Stimulated activated CD4-positive, alpha-beta T cell treated with anti-CD3 and anti-CD28 coated beads, Interleukin-1b, Interleukin-23, amount 100 ng/mL, for 48 hours (primary cell): ENCODE measurements at regions not wholly inside any gene's neighbourhood (a gene's known extent, or its start where the extent isn't known, plus 50 kb on each side); places are given as distances from the start of the nearest gene placed in this dataset.
"Not testable (repeated sequence)": the region's sequence is repeated elsewhere in the genome, so short reads cannot be mapped to it uniquely, and the experiment has no call there.

Experiments
- DNase-seq: peaks from one replicate; pipeline ENCODE4 v3.0.0-alpha.2; 2020

DNA sequence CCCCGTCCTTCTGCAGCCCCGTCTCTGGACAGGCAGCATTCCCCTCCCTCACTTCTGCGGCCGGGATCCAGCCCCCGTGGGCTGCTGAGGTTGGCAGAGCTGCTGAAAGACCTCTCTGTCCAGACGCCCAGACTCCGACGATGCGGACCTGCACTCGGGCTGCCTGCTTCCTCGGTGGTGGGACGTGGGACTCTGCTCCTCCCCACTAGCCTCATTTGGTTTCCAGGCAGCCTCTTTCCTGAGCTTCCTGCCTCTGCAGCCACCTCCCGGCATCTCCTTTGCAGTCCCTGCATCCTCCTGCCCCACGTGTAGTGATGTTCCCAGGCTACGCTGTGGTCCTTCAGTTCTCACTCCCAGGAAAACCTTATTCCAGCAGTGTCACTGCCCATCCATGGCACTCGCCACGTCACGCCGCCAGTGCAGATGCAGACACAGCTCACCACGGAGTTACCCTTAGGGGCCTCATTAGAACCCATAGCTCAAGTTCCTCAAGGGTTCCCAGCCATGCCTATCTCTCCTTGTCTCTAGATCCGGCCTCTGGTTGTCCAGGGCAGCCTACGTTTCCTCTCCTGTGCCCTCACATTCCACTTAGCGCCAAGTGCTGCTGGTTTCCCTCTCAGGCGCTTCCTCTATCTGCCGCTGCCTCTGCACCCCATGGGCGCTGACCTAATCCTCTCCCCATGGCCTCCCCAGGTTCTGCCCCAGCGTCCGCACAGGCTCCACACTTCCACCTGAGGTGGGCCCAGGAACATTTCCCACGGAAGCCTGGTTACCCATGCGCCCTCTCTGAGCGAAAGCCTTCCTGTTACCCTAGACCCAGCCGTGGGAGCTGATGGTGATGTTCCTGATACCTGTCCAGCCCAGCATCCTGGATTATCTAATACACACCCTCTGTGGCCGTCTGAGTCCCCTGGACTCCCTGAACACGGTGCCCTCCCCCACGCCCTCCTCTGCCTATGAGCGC, 318.3 kb upstream of the MYT1L start:
- no peak for DNase-seq

DNA sequence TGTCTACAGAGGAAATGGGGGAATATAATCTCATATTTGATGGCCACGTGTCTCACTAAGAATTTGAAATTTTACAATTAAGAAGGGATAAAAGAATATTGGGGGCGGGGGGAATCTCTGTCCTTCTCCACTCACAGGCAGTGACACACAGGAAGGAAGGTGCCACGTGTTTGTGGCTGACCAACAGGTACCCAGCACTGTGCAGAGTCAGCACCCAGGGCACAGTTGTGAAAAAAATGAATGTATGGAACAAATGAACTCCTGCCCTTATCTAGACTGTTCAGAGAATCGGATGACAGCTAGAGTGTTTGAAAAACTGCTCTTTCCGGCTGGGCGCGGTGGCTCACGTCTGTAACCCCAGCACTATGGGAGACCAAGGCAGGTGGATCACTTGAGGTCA, 317.0 kb upstream of the MYT1L start:
- DNase-seq: peak; percentile 18

DNA sequence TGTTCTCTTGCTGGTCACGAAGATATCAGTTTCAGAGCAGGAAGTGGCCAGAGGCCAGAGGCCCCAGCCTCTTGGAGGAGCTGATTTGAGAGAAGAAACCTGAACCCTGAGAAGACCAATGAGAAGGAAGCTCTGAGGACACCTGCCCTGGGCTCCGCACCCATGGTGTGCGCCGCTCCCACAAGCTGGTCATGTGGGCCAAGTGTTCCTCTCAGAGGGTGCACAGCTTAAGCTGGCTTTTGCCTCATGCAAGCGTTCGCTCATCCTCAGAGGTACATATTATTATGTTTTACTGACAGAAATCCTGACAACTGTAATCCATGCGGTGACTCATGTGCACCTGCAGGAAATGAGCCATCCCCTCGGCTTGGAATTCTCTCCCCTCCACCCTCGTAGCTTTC, 316.1 kb upstream of the MYT1L start:
- peak; percentile 21 for DNase-seq

DNA sequence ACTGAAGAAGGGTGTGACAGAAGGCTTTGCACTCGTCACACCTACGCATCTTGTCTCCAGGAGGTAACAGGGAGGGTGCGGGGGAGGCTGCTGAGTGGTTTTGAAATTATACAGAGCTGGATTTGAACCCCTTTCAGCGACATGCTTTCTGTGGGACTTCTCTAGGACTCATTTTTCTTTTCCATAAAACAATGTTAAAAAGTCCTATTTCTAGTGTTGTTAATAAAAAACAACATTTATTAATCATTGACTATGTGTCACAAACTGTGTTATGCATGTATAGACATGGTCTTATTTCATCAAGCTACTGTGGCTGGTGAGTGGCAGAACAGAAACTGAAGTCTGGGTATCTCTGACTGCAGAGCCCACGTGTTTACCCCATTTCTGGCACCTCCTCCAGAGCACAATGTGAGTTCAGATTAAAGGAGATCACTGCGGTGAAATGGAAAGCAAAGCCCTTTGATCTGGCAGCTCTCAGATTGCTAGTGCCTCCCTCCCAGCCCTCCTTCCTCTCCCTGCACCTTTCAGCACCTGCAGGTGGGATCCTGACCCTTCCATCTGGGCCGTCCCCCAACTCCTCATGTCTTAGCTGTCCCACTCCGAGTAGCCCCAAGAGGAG, 315.5 kb upstream of the MYT1L start:
- peak; percentile 55 for DNase-seq

DNA sequence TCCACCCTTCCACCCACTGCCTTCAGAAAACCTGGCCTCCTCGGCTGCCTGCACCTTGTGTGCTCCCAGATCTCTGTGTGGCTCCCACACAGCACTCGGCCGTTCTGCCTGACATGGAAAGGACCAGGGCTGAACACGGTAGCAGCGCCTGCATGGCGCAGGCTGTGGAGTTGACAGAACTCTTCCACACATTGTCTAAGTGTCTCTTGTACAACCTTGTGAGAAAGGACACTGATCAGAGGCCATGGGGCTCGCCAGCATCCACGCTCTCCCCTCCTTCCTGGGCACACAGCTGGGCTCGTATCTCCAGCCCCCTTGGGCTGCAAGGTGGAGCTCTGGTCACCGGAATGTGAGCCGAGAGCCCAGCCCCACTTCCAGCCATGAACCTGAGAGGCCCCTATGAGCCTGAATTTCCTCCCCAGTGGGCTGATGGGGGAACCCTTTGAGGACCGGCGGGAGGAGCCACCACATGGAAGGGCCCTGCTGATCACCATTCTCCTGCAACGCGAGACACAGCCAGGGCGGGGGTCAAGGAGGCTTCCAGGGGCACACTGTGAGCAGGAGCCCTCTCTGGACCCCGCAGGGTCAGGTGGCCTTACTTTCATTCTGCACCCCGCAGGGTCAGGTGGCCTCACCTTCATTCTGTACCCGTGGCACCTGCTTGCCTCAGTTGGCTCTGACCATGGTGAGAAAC, 314.2 kb upstream of the MYT1L start:
- DNase-seq: no peak

DNA sequence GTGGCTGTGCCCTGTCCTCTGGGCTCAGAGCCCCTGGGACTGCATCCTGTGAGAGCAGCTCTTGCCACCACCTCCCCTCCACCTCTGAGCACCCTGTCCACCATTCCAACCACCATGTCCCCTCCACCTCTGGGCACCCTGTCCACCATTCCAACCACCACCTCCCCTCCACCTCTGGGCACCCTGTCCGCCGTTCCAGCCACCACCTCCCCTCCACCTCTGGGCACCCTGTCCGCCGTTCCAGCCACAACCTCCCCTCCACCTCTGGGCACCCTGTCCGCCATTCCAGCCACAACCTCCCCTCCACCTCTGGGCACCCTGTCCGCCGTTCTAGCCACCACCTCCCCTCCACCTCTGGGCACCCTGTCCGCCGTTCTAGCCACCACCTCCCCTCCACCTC, 313.7 kb upstream of the MYT1L start:
- not testable (repeated sequence) for DNase-seq

DNA sequence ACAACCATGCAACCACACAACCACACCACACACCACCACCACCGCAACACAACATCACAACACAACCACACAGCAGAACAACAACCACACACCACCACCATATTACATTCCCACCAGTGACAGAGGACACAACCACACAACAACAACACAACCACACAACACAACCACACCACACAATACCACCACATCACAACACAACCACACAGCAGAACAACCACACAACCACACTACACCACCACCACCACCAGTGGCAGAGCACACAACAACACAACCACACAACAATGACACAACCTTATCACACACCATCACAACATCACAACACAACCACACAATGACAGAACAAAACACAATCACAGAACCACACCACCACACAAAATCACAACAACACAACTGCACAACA, 313.0 kb upstream of the MYT1L start:
- no peak for DNase-seq

DNA sequence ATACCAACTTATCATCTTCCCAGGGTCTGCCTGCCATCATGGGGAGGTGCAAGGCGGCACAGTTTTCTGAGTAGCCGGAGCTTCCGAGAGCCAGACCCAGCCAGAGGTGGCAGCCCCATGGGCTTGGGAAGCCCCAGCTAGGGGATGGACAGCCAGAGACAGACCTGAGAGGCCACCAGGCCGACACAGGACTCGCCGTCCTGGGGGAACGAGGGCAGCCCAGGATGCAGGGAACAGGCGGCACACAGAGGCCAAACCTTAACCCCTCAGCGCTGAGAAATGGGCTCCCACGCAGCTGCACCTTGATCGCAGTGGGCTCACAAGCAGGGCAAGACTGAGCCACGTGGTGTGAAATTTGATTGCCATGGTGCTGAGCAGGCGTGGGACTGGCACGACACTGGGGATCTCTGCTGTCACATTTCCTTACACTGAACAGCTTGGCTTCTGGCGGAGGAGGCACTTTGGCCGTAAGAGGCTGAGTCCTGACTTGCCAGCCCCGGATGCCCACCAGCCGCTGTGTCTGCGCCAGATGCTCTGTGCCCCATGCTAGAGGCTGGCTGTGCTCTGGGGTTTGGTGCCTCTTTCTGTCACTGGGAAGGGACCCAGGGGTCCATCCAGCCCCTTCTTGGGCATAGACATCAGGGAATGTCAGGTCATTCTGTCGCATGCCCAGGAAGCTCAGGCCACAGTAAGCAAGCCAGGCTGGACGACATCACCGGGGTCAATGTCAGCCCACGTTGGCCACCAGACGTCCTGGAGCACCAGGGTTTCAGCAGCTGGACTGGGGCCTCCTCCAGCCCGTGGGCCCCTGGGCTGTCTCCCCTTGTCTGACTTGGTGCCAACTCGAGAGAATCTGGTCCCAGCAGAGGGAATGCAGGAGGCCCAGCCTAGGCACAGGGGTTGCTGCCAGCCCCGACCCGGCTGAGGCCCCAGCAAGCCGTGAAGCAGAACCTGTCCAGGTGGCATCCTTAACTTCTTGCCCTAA, 312.1 kb upstream of the MYT1L start:
- DNase-seq: no peak

DNA sequence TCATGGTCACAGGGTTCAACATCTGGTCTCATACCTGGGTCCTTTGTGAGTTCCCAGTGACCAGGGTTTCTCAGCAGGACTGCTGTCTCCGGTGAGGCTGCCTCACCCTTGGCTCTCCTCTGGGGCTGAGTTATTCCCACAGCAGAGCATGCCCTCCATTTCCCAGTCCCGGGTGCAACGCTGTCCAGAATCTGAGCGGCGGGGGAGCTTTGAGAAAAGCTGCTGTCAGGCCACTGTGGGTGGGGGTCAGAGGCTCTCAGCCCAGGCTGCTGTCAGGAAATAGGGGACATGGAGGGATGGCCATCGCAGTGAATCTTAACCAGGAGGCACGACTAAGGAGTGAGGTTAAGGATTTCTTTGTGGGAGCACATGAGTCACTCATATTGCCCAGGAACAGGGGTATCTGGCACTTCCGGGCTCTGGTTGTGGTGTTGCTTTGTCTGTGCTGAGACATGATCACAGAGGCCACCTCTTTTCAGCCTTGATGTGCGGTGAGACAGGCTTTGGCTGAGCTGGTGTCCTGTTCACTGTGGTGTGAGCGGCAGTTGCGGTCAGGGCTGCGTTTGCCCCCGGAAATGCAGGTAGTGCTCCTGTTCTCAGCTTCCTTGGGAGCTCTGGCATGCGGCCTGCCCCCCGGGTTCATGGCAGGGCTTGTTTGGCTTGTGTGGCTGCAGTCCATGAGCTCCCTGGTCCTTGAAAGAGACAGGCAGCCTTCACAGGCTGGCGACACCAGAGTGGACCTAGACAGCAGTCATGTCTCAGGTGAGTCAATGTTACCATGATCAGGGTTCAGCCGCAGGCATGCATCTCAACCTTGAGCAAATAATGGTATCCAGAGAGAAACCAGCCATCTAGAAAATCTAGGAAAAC, 310.7 kb upstream of the MYT1L start:
- no peak for DNase-seq

DNA sequence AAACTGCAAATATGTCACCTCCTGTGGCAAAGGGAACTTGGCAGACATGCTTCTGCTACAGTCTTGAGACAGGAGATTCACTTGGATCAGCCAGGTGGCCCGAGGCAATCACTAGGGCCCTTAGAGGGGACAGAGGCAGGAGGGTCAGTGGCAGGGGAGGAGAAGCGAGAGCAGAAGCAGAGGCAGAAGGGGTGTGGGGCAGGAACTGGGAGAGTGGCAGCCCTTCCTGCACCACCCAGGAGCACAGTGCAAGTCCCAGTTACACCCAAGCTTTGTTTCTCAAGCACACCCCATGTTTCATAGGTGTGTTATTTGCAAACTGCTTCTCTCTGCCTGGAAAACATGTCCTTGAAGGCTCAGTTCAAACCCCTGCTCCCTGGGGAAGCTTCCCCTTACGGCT, 309.7 kb upstream of the MYT1L start:
- DNase-seq: no peak

DNA sequence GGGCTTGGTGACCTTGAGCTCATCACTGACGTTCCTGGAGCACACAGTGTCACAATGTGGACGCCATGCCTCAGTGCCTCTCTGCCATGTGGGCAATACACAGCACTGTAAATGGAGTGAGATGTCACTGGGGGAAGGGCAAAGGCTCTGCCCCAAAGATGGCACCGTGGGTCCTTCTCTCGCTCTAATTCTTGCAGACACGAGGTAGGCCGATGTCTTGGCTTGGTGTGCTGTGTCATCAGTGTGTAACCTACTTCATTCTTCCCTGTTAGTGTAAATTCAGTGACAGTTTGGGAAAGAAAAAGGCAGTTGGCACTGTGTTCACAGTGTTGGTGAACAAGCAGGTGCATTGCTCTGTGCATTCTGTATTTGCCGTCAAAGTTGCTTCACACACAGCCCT, 309.3 kb upstream of the MYT1L start:
- no peak for DNase-seq

DNA sequence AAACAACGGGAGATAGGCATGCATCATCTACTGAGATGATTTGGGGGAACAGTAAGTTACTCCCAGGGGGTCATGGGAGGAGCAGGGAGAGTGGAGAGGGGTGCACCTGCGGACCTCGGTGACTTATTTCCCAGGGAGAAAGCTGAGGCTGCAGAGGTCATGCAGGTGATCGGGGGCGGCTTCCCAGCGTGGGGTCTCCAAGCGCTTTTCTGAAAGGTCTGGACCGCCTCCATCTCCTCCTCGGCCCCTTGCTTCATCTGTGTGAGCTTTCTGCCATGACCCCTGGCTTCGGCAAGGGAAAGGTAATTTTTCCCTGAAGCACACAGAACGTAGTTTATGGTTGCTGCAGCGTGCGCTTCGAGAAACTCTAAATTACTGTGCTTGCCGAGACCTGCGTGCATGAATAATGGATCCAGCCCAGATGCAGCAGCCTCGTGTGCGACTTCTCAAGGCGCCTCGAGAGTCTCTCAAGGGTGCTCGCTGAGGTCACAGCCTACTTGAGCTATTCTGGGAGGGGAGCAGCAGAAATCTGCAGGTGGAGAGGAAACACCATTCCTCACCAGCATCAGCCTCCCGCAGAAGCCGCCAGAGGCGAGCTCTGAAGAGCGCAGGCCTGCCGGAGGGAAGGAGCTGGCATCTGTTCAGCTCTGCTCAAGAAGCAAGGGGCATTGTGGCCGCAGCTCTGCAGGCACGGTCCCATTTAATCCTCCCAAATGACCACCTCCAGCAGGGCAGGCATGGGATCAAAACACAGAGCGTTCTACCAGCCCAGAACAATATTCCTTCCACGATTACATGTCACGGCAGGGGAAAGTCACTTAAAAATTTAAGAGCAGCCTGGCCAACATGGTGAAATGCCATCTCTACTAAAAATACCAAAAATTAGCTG, 308.4 kb upstream of the MYT1L start:
- no peak for DNase-seq

DNA sequence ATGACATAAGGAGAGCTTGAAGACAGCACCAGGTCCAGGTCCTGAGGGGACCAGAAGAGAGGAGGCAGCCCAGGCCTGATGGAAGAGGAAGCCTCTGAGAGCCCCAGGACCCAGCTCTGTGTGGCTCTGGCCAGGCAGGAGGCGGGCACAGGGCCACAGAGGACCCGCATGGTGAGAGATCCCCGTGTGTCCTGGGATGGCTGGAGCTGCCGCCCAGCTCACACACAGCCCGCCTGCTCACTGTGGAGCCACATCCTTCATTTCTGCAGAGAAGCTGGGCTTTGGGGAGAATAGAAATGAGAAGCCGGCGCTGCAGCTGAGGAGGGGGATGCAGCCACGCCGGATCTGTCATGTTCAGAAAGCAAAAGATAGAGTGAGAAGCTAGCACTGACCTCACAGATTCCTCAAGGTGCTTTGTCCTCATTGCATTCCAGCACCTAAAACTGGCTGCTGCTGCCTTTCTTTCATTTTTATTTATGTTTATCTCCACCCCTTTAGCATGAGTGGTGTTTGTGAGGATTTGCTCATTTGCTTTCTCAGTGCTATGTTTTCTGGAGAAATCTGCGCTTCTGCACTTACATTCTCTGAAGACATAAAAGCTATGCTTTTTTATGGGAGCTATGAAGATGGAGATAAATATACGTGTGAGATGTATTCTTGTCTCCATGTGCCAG, 307.6 kb upstream of the MYT1L start:
- DNase-seq: no peak

DNA sequence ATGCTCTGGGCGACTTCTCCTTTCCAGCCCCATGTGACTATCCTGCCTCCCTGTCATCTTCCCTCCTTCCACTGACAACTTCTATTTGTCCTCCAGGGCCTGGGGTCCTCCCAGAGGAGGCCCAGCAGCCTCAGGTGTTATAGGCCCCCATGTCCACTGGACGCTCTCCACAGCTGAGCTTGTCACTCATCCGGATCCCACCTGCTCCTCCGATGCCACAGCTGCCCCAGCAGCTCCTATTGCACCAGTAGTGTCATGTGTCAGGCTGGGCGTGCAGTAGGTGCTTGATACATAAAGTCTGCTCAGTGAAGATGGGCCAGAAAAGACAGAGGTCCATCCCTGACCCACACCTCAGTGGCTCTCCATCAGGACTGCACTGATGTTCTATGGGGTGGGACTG, 305.7 kb upstream of the MYT1L start:
- no peak for DNase-seq

DNA sequence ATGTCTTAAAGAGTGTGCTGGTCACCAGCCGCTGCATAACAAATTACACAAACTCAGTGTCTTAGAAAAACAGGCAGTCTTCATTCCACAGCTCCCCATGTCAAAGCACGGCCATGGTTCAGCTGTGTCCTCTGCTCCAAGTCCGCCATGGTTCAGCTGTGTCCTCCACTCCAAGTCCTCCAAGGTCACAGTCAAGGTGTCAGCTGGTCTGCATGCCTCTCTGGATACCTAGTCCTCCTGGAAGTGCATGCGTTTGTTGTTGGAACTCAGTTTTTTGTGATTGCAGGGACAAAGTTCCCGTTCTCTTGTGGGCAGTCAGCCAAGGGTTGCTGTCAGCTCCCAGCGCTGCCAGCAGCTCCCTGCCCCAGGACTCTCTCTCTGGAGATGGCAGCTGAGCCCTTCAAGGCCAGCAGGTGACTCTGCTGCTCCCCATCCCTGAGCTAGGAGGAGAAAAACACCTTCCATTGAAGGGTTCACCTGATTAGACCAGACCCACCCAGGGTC, 304.0 kb upstream of the MYT1L start:
- DNase-seq: no peak

DNA sequence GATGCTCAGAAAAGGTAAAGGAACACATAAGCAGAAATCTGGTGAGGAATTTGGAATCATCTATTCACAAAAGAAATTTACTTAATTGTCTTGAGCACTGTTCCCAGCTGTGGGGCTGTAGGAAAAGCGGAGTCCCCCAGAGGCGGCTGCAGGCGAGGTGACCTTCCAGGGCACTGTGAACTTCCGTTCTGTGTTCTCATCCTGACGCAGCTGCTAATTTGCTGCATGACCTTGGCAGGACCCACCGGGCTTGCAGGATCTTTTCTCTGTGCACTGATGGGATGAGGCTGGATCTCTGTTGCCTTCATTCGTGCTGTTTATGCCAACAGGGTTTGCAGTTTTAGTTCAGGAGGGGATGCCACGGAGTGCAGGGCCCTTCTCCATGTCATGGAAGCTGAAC, 301.9 kb upstream of the MYT1L start:
- no peak for DNase-seq

DNA sequence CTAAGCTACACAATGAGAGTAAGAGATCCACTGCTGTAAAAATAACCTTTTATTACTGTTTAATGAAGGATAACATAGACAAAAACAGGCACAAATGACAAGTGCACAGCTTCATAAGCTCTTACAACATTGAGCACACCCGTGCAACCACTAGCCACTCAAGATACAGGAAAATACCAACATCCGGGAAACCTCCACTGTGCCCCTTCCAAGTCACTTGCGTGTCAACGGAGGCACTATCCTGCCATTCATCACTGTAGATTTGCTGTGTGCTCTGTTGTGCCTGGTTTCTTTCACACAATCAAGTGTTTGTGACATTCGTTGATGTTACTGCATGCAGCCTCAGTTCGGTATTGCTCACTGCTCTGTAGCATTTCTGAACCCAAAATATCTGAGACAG, 292.9 kb upstream of the MYT1L start:
- DNase-seq: no peak

DNA sequence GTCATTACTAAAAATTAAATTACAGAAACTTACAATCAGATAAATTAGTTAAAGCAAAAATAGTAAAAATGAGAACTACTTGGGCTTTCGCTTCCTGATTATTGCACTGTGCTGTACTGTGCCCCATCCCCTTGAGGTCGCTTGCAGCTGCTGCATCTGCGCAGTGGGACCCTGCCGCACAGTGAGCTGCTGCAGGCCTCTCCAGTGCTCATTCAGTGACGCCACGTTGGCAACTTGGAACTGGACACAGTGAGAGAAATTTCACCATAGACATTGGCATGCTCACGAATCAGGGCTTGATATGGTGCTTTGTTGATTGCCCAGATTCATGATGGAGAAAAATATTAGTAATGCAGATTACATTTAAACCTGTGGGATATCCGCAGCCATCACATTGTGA, 290.8 kb upstream of the MYT1L start:
- DNase-seq: no peak

DNA sequence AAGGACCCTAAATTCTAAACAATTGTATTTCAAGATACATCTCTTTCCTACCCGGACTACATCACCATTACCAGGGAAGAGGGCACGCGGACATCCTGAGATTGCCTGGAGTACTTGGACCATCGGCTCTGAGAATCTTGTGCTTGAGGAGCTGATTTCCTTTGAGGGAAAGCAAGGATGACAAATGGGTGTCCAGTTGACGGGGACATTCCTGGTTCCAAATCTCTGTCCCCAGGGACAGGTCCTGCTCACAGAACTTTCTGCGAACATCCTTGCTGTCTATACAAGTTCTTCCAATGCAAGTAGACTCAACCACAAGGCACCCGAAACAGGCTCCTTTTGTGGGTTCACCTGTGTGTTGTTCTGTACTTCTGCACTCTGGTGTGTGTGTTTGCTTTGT, 289.5 kb upstream of the MYT1L start:
- no peak for DNase-seq

DNA sequence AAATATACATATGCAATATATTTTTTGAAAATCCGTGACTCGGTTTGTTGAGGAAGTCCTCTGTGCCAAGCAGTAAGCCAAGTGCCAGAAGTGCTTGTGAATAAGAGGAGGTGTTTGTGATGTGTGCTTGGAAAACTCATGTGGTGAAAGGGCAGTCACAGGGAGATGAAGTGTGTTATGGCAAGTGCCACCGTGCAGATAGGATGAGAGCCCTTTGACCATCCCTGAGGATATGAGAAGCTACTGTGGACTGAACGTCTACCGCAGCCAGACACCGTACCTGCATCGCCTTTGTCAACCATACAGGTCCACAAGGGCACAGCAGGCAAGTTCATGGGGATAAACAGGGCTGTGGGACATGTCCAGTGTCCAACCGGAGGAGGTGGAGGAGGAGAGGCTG, 288.9 kb upstream of the MYT1L start:
- no peak for DNase-seq
